ENCODE measurements at regions not wholly inside any gene's neighbourhood (a gene's known extent, or its start where the extent isn't known, plus 50 kb on each side); places are given as distances from the start of the nearest gene placed in this dataset.

GRCh38 chr9:103991001-103991400 lies 103.1 kb upstream of the SMC2 start:
- TF ChIP-seq, protein P1, sequence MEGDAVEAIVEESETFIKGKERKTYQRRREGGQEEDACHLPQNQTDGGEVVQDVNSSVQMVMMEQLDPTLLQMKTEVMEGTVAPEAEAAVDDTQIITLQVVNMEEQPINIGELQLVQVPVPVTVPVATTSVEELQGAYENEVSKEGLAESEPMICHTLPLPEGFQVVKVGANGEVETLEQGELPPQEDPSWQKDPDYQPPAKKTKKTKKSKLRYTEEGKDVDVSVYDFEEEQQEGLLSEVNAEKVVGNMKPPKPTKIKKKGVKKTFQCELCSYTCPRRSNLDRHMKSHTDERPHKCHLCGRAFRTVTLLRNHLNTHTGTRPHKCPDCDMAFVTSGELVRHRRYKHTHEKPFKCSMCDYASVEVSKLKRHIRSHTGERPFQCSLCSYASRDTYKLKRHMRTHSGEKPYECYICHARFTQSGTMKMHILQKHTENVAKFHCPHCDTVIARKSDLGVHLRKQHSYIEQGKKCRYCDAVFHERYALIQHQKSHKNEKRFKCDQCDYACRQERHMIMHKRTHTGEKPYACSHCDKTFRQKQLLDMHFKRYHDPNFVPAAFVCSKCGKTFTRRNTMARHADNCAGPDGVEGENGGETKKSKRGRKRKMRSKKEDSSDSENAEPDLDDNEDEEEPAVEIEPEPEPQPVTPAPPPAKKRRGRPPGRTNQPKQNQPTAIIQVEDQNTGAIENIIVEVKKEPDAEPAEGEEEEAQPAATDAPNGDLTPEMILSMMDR (IDR thresholded peaks at IDR 0.05), result no peak
- H3K27ac ChIP-seq, result no peak overlapping the region
- H3K27me3 ChIP-seq, result no peaks in the 10 kb centered on the region
- intact Hi-C loops (cut with DNase I), result no loop called here
- no peaks in the 10 kb centered on the region for H3K36me3 ChIP-seq
- H3K4me1 ChIP-seq, result no peaks in the 10 kb centered on the region
- no peaks in the 10 kb centered on the region for H3K9me3 ChIP-seq
- no peak overlapping the region for H3K4me3 ChIP-seq
- ATAC-seq (no peak), DNase-seq (no peak)

GRCh38 chr9:103991698-103992097 lies 102.4 kb upstream of the SMC2 start:
- H3K27me3 ChIP-seq, result no peaks in the 10 kb centered on the region
- TF ChIP-seq, protein P1 (IDR thresholded peaks at IDR 0.05), result no peak
- DNase-seq, result peak in 2 of 4 donors; percentile 3 to 60

GRCh38 chr9:103992938-103993579 lies 101.0 kb upstream of the SMC2 start:
- ATAC-seq (peak; percentile 87), DNase-seq (no peak)
- intact Hi-C loops (cut with DNase I), result no loop called here
- no peak overlapping the region for H3K27ac ChIP-seq
- H3K36me3 ChIP-seq, result no peaks in the 10 kb centered on the region
- no peaks in the 10 kb centered on the region for H3K9me3 ChIP-seq
- no peak overlapping the region for H3K4me3 ChIP-seq
- no peaks in the 10 kb centered on the region for H3K27me3 ChIP-seq
- TF ChIP-seq, protein P1 (IDR thresholded peaks at IDR 0.05), result no peak
- no peaks in the 10 kb centered on the region for H3K4me1 ChIP-seq

More at GRCh38 chr9:103991698-103992097, 102.4 kb upstream of the SMC2 start:
- intact Hi-C loops (cut with DNase I), result no loop called here
- H3K4me1 ChIP-seq, result no peaks in the 10 kb centered on the region
- ATAC-seq, result no peak
- no peak overlapping the region for H3K4me3 ChIP-seq
- H3K36me3 ChIP-seq, result no peaks in the 10 kb centered on the region
- H3K9me3 ChIP-seq, result no peaks in the 10 kb centered on the region
- no peak overlapping the region for H3K27ac ChIP-seq

DNA sequence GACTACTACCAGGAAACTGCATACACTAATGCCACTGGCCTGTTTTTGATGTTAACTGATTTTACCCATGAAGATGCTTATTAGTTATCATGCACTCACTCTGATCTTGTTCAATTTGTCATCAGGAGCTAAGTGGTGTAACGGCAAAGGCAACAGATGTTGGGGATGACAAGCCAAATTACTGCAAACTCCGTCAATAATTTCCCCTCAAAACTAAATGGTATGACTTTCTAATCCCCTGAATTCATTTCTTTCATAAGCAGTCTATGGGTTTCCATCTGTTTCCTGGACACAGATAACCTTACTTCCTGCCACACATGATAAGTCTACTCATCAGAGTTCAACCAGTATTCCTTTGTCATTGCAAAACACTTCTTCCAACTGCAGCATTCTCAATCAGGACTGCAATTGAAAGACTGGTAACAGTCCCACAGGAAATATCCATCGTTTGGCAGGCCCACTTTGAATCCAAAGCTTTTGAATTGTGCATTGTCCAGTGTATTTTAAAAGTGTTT lies 96.2 kb upstream of the SMC2 start:
- DNase-seq, result no peak
- Histone ChIP-seq H3K4me1 (no peaks in the 10 kb centered on the region), H3K4me3 (no peak overlapping the region), H3K27ac (no peak overlapping the region), H3K9me3 (peaks cover 0 to 4% of the 10 kb centered on the region in 2 donors), H3K36me3 (no peaks in the 10 kb centered on the region), H3K27me3 (no peaks in the 10 kb centered on the region)
- ATAC-seq, result no peak
- TF ChIP-seq, protein P1 (IDR thresholded peaks at IDR 0.05), result no peak
- intact Hi-C loops (cut with DNase I), result no loop called here

- Histone ChIP-seq H3K27me3 (no peaks in the 10 kb centered on the region), H3K27ac (no peak overlapping the region), H3K9me3 (peaks cover 0 to 4% of the 10 kb centered on the region in 2 donors), H3K4me1 (no peaks in the 10 kb centered on the region), H3K4me3 (no peak overlapping the region), H3K36me3 (no peaks in the 10 kb centered on the region)
- ATAC-seq, result no peak
- intact Hi-C loops (cut with DNase I), result no loop called here
- TF ChIP-seq, protein P1 (IDR thresholded peaks at IDR 0.05), result no peak
- peak in 1 of 4 donors; percentile 78 for DNase-seq
Observed at GRCh38 chr9:103999375-104000062, 94.6 kb upstream of the SMC2 start.
